HTR-8/SVneo (cell line): ENCODE measurements at regions not wholly inside any gene's neighbourhood (a gene's known extent, or its start where the extent isn't known, plus 50 kb on each side); places are given as distances from the start of the nearest gene placed in this dataset.
"Not testable (repeated sequence)": the region's sequence is repeated elsewhere in the genome, so short reads cannot be mapped to it uniquely, and the experiment has no call there.

Experiments
- DNase-seq: peaks from one replicate; pipeline ENCODE4 v3.0.0; 2011; ENCODE audit warnings: low spot score, mixed read lengths; ENCODE audit not compliant: insufficient read length
- FAIRE-seq: peaks from 2 replicates; lab custom pipeline; 2011; peaks lifted over from hg19 to GRCh38; lab: Jason Lieb, UNC

DNA sequence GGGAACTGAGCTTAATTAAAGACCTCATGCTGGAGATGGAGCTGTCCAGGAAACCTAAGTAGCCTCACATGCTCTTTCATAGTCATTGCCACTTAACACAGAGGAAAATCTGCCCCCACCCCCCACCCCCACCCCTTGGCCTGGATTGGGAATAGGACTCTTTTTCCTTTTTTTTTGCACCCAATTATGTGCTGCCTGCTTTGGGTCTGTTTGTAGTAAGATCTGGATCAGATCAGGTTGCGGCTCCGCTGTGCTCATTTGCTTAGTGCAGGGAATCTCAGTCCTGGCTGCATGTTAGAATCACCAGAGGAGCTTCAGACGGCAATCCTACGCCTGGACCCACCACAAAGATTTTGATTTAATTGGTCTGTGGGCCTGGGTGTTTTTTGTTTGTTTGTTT is 219.0 kb downstream of the UTP18 start:
- DNase-seq, result no peak
- no peak for FAIRE-seq

DNA sequence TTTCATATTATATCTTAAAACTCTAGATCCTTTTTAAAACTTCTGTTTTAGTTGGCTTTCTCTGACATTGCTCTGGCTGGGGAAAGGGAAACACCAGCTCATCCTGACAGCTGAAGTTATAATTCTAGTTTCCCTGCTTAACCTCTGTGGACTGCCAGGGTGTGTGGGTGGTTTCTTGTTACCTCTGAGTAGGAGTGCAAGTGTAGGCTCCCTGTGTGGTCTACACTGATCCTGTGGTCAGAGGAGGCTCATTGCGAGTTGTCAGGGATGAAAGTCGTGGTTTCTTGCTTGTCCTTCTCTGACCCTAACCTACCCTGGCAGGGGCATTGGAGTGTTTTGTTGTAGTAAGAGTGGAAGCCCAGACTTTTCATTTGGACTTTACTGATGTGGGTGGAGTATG is 221.0 kb downstream of the UTP18 start:
- DNase-seq (no peak), FAIRE-seq (no peak)

DNA sequence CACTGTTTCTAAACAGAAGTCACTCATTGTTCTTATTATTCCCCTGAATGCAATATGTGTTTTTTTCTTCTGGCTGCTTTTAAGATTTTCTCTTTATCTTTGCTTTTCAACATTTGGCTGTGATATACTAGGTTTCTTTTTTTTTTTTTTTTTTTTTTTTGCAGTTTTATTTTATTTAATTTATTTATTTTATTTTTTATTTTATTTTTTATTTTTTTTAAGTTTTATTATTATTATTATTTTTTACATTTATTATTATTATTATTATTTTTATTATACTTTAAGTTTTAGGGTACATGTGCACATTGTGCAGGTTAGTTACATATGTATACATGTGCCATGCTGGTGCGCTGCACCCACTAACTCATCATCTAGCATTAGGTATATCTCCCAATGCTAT is 221.9 kb downstream of the UTP18 start:
- FAIRE-seq, result not testable (repeated sequence)

DNA sequence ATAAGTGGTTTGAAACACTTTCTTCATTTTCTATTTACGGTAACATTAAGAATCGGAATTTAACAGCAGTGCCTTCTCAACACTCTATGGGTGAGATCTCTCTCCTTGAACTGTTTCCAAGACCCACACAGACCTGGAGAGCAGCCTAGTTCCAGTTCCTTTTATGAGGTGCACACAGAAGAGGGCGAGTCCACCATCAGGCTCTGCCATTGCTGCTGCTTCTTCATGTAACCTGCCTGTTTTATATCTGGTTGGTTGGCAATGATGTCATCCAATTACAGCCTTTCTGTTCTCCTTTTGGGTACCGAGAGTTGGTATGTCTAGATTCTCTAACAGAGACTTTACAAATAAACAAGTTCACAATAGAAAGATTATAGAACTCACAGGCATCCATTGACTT is 225.7 kb downstream of the UTP18 start:
- no peak for FAIRE-seq
- DNase-seq, result no peak

More for the DNA sequence above, 221.9 kb downstream of the UTP18 start:
- DNase-seq, result not testable (repeated sequence)

DNA sequence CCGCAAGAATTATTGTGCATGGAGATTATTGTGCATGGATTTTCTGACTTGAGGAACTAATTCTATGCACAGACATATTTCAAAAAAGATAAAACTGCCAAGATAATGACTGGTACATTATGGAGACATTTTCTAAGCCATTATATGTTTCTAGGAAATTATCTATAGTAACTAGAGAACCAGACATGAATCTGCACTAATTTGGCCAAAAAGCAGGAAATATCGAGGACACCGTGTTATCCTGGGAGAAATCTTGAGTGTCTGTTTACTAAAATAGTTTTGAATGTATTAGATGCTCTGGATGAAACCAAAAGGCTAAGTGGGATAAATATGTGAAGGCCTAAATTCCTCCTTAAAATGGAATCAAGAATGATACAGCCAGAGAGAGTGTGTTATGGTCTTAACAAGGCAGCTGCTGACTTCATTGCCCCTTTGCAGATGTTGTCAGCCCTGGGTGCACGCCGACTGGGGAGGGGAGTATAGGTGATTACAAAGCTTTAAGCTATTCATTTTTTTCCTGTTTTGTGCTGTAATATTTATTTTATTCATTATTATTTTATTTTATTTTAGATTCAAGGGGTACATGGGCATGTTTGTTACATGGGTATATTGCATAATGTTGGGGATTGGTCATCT is 226.7 kb downstream of the UTP18 start:
- no peak for FAIRE-seq
- DNase-seq, result no peak

DNA sequence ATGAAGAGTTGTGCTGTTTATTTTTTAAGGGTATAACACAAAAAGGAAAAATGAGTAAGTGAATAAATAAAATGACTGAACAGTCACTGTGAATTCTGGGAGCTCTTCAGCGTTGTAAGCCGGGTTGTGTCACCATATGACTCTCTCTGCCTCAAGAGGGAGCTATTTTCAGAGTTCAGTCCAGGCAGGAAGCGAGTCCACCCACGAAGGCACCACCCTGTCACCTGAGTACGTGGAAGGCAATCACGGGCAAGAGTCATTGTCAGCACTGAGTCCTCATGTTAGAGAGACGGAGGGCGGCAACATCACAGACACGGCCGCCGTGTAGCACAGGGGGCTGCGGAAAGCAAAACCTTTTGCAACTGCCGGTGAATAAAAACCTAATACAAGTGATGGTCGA is 227.6 kb downstream of the UTP18 start:
- DNase-seq, result peak; percentile 27
- peak; percentile 51 for FAIRE-seq

DNA sequence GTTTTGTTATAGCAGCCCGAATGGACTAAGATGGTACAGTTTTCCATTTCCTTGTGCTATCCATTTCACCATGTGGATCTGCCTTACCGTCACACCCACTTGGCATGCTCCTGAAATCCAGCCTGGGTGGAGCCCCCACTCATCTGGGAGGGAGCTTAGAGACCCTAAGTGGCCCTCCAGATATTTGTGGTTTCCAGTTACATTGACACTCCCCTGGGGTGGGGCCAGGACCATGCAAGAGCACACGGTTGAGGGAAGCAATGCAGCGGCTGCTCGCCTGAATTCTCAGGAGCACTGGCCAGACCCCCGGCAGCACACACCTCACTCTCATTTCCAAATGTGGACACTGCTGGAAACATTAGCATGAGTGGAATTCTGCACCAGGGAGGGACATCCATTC is 231.1 kb downstream of the UTP18 start:
- peak; percentile 49 for FAIRE-seq

DNA sequence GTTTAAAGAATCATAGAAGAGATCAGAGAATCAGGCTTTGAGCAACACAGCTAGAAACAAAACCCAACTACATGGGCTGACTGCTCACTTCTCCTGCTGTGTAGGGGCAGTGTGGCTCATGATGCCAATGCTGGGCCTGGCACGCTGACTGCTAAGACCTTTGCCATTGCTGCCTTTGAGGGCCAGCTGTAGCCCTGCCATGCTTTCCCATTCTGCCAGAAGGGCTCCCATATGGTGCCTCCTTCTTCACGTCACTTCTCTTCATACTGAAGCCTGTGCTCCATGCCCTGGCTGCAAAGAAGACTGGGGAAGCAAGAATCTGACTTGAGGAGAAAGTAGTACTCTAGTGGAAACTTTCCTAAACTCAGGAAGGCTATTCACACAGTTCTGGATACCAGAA is 232.9 kb downstream of the UTP18 start:
- FAIRE-seq (no peak), DNase-seq (no peak)

More for the DNA sequence above, 231.1 kb downstream of the UTP18 start:
- no peak for DNase-seq

DNA sequence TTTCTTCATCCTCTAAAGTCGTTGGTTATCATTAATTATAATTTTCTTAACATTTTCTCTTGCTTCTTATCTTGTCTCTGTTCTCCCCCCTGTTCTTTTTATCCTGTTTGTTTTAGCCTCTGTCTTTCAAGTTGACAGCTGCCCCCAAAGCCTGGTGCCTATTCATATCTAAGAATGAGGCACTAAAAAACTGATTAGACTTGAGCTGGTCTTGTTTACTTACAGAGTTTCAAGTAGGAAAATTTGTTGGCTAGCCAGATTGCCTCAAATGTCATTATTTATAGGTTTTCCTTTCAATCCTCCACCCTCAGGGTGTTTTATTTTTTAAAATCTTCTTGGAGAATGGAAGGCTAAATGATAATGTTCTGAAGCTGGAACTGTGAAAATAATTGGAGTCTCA is 236.0 kb downstream of the UTP18 start:
- DNase-seq (no peak), FAIRE-seq (no peak)

DNA sequence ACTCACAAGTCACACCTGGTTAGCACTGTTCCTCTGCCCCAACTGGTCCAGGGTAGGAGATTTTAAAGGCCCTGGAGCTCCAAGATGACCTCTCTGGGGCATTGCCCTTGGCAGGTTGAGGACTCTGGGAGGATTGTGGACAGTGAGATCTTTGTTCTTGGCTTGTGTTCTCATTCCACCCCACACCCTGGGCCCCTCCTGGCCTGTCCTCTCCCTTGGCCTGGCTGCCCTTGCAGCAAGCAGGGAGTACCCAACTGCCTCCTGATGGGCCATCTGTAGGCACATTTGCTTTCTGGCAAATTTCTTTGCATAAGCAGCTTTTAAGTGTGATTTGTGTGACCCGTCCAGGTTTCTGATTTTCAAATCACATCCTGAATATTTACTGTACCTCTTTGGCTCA is 239.6 kb downstream of the UTP18 start:
- no peak for DNase-seq
- FAIRE-seq, result no peak

DNA sequence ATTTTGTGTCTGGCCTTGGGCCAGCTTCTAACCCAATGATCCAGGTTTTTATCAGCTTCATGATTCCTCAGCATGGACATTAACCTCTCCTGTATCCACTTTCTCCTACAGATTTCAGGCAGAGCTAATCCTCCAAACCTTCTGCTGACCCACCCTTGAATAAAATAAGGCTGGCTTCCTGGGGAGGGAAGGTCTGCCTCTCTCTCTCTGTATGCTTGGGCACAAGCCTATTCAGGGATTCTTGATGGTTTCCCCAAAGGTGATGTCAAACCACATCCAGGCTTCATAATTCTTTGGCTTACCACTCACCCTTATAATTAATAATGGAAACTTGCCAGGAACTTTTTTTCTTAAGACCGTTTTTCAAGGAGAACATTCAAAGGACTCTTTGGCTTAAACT is 240.1 kb downstream of the UTP18 start:
- DNase-seq (no peak), FAIRE-seq (no peak)

DNA sequence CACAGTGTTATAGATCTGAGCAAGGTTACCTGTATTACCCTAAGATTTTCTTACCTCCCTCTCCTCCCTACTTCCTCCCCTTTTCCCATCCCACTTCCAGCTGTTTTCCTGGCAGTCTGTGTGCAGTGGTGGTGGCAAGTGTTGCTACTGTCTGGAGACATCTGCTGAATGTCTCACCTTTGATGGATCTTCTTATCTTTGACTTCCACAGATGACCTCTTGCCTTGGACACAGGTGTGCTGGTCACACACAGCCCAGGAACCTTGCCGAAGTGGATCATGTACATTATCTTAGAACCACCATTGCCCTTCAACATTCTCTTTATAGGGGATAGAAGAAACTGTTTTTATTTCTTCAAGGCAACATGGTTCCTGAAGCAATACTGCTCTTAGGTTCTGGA is 245.1 kb downstream of the UTP18 start:
- FAIRE-seq (no peak), DNase-seq (no peak)

DNA sequence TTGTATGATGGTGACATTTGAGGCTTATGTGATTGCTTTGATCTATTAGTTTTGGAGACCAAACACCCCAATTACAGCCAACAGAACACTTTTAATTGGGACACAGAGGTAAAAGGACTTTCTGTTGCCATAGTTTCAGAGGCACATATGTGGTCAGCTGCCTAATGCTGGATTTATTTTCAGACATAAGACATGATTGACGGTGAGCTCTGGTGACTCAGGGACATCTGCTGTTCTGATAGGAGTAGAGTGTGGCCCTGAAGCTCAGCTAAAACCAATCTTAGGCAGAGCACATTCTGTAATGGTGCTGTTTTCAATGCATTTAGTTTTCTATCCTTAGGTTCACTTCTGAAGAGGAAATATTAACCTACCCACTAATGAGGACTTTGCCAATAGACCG is 247.1 kb downstream of the UTP18 start:
- DNase-seq (no peak), FAIRE-seq (no peak)

DNA sequence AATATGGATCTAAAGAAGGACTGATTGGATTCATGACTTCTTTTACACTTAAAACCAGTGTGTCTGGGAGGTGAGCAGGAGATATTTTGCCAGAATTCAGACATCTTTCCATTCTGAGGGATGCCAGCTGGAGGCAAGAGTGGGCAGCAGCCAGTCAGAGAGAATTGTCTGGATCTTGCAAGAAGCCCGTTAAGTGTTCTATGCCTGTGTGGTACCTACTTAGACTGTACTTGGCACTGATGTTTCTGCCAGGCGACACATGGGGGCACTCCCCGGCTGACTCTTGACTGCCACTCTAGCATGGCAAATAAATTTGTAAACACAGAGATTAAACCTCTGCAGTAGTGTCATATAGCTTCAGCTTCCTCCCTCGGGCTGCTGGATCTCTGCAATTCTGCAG is 247.7 kb downstream of the UTP18 start:
- no peak for DNase-seq

DNA sequence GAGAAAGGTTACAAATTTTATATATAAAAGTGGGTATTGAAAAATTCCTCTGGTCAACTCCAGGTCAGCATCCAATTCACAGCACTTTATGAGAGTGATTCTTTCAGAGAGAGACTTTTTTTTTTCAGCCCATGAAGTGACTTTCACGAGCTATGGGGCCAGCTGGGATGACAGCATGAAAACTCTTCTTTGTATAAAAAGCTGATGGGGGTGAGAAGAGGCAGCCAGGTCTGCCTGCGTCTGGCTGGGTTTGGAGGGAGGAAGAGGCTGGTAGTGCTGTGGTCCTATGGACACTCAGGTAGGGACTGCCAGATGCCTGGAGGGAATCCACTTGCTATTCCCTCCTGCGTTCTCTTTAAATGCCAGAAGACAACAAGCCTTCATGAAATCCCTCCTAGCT is 250.6 kb downstream of the UTP18 start:
- FAIRE-seq (no peak), DNase-seq (no peak)

More for the DNA sequence above, 247.7 kb downstream of the UTP18 start:
- no peak for FAIRE-seq

DNA sequence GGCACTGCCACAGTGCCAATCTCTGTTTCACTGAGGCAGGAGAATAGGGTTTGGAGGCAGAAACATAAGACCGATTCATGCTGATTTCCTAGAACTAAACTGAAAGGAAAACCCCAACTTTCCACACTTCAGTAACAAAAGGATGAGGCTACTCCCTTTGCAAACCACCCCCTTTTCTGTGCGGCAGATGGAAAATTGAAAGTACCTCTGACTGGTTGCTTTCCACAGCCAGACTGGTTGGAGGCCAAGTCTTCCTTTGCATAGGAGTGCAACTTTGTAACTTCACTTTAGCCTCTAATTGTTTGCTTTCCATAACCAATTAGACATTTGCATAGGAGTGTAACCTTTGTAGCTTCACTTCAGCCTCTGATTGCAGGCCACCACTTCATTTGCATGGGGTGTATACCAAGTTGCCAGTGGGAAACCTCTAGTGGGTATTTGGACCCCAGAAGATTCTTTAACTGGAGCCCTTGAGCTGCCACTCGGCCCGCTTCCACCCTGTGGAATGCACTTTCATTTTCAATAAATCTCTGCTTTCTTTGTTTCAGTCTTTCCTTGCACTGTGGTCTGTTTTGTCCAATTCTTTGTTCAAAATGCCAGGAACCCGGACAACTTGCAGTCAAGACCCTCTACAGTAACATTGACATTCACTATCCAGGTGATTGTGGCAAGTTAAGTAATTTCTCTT is 252.0 kb downstream of the UTP18 start:
- no peak for DNase-seq
- no peak for FAIRE-seq

DNA sequence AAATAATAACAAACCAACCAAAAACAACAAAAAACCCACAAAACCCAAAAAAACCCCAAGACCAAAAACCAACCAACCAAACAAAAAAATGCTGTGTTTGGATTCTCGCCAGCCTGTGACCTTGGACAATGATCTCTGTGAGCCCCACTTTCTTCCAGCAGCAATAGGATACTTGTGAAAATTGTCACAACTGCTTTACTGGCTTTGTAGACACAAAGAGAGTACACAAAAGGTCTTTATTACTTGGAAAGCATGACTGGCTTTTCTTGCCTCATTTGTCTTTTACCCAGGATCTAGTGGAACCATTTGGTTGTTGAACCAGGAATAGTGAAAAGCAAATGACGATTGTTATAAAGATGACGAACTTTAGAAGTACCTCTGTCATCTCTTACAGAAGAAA is 256.6 kb downstream of the UTP18 start:
- no peak for DNase-seq
- no peak for FAIRE-seq

DNA sequence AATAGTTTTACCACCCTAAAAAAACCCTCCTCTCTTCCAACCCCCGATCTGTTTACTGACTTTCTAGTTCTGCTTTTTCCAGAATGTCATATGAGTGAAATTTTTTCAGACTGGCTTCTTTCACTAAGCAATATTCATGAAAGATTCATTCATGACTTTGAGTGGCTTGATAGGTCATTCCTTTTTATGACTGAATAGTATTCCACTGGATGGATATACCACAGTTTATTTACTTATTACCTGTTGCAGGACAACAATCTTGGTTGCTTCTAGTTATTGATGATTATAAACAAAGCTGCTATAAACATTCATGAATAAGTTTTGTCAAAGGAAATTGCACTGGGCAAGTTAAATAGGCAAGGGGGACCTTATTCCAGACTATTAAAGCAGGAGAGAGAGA is 264.2 kb downstream of the UTP18 start:
- DNase-seq (no peak), FAIRE-seq (no peak)

DNA sequence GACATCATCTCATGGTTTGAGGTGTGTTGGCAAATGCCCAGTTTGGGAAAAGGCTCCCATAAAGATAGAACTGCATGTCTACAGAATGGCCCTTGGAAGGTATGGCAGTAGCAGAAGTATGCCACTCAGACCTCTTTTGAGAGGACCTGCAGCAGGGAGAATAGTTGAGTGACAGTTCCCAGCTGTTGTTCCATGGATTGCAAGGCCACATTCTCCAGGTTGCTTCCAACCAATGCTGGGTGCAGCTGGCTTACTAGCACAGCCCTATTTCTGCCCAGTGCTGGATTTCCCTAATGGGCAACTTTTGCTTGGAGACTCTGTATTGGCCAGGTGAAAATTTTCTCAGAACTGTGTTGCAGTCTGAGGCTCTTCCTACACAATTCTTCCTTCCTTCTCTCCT is 266.2 kb downstream of the UTP18 start:
- DNase-seq (no peak), FAIRE-seq (no peak)

DNA sequence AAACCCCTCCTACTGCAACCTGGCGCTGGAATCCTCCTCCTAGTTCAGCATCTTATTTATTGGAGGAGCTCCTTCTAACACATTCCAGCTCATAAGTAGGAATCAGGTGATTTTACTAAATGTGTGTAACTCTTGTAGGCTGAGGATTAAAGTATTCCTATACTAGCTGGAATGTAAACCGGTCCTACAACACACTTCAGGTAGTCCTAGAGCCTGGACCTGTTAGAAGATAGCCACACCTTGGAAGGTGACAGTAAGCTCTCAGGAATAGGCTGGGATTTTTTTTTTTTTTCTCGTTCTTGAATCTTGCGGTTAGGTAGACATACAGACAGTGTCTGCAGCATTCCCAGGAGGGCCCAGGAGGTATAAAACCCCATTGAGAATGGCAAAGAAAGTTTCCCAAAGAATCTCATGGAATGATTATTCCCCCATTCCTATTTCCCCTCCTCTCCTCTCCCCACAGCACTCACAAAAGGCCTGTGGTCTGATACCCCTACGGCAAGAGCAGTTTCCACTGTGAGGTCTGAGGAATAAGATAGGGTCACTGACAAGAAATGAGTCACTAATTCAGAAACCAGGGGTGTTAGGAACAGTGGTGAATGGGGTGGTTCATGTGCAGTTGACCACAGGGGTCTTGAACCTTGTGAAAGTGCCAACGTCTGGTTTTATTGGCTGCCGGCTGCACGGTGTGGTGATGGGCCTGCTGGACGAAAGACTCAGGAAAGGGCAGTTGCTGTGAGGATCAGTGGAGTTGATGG is 267.1 kb downstream of the UTP18 start:
- FAIRE-seq (no peak), DNase-seq (no peak)

DNA sequence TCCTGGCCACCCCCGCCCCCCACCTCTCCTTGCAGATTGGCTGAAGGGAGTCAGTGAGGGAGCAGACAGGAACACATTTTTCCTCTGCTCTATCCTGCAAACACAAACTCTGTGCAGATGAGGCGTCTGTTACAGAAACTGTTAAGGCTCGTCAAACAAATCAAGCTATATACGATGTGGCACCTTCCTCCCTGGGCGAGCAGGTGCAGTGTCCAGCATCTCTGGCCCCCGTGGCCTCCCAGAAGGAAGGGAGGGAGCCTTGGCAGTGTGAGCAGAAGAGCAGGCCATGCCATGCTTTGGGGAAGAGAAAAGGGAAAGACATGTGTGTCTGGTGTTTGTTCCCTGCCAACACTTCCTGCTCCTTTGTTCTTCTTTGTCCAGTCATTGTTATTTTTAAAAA is 267.8 kb downstream of the UTP18 start:
- FAIRE-seq, result peak; percentile 20
- DNase-seq, result no peak
